ENCODE measurements at regions not wholly inside any gene's neighbourhood (a gene's known extent, or its start where the extent isn't known, plus 50 kb on each side); places are given as distances from the start of the nearest gene placed in this dataset.

- no peak for DNase-seq
These were observed 662.8 kb upstream of the CCDC54 start for GRCh38 chr3:106714400-106714799.

GRCh38 chr3:106715286-106715685 lies 662.0 kb upstream of the CCDC54 start:
- no peak for DNase-seq

DNA sequence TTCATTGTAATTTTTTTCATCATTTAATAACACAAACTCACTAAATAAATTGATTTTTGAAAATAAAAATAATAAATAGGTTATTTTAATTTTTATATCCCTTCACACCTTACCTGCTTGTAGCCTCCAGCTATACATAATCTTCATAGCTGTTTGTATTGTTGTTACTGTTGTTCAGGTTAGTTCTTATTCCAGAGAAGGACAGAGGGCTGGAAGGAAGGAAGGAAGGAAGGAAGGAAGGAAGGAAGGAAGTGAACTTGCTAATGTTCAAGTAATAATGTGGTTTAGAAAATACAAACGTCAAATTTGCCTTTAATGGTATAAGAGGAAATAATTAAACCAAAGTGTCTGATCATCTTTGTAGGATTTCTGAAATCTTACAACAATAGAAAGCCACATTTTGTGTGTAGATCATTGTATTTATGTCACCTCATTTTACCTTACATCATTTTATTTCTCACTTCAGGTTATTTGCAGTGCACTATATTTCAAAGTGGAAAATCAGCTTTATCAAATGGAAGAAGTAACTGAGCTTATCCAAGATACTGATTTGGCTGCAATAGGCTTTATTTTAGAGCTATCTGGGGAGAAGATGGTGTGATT lies 660.0 kb upstream of the CCDC54 start:
- no peak for DNase-seq

GRCh38 chr3:106719077-106719476 lies 658.2 kb upstream of the CCDC54 start:
- no peak for DNase-seq

GRCh38 chr3:106719583-106719982 lies 657.7 kb upstream of the CCDC54 start:
- DNase-seq: no peak

GRCh38 chr3:106720510-106720909 lies 656.7 kb upstream of the CCDC54 start:
- no peak for DNase-seq

DNA sequence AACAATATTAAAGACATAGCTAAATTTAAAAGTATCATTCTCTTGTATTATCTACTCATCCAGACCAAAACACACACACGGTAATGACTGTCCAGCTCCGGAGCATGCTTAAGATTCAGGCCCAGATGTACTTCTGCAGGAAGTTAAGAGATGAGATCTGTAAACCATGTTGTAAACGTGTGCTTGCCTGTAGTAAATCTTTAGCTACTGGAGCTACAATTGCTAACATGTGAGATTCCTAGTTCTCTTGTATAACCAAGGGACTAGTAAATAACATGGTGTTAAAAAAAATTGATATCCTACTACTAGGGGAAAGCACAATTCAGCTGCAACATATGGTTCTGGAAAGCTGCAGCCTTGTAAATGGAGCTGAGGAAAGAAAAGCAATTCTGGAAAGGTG lies 651.7 kb upstream of the CCDC54 start:
- DNase-seq: no peak

- no peak for DNase-seq
These were observed 648.7 kb upstream of the CCDC54 start for GRCh38 chr3:106728315-106729098.

GRCh38 chr3:106729481-106729880 lies 647.8 kb upstream of the CCDC54 start:
- DNase-seq: no peak

- DNase-seq: no peak
These were observed 646.0 kb upstream of the CCDC54 start for GRCh38 chr3:106731230-106731629.

DNA sequence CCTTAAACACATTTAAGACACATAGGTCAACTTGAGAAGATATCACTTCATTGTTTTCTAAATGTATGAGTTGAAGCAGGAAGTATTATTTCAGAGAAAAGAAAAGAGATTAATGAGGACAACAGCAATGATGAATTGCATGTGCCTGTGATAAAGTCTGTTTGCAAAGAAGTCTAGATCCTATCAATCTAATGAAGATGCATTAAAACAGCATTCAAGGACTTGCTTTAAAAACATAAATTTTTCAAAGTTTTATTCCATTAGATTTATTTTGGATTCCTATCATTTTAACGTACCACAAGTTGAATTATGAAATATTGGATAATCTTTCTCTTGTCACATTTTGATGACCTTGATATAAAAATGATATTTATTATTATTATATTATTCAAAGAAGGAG lies 642.5 kb upstream of the CCDC54 start:
- no peak for DNase-seq

GRCh38 chr3:106737265-106737664 lies 640.0 kb upstream of the CCDC54 start:
- DNase-seq: no peak

DNA sequence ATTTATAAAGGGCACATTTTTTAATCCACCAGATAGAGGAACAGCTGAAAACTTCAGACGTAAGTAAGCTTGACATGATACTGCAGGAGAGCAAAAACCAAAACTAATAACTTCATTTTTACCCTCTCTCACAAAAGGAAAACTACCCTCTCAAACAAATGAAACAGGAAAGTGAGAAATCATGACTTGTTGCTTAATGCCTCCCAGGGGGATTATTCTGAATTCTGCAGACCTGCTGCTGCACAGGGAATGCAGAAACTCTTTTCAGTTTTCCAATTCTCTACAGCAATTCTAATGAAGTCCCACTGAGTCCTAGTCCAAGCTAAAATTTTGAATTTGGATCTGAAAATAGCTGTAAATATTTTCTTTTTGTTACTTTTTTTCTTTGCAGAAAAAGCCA lies 637.1 kb upstream of the CCDC54 start:
- no peak for DNase-seq

GRCh38 chr3:106745344-106746168 lies 631.7 kb upstream of the CCDC54 start:
- DNase-seq: peak; percentile 18

DNA sequence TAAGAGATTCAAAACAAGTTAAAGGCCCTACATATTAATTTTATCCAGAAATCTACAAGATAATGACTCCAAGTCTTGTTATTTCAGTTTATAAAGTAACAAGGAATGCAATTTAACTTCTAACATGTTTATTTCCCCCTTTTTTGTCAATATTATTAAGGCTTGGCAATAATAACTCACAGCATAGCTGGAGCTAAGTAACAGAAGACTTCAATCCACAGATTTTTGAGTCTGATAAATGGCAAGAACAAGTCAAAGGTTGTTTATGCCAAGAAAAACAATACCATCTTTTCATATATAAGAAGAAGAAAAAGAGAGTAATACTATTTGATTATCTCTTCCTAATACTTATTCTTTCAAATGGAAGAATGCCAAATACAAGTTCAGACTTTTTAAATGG lies 631.0 kb upstream of the CCDC54 start:
- DNase-seq: no peak

DNA sequence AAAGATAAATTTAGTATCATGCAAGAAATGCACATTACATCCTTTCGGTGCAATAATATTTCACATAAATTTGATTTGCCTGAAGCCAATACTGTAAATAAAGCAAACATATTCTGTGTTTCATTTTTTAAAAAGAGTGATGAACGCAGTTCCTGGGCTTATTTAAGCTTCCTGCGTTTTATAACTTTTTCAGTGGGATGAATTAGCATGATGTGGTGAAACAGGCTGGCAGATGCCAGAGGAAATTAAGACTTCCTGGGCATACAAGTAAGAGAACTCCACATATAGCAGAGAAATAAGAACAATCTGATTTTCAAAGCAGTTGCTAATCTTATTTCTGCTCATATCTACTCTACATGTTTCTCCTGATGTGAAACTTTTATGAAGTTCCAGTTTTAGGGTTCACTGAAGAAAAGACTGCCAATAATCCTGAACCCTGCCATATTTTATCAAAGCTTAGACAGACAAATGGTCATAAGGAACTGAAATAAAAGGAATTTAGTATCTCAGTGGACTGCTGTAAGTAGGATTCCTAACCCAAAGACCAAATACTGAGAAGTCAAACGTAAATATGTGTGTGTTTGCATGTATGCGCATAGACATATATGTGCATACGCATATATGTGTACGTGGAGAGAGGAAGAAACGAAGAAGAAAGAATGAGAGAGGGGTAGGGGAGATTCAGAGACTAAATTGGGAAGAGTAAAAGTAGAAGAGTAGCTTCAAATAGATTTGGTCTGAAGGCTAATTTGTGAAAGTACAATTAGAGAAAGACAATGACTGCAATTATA lies 628.6 kb upstream of the CCDC54 start:
- DNase-seq: no peak

DNA sequence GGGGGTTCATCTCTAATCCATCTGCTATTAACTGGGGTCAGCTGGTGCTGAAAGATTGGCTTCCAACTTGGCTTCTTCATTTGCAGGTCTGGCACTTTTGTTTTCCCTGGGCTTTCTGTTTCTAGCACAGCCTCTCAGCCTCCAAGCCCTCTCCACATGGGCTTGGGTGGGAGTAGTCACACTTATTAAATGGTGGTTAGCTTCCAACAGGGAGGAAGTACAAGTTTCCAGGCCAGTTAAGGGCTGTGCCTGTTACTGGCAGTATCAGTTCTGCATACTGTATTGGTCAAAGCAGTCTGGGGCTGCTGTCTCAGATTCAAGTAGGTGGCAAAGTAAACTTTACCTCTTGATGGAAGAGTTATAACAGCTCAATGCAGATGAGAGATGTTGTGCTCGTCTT lies 627.1 kb upstream of the CCDC54 start:
- DNase-seq: no peak

GRCh38 chr3:106755336-106755735 lies 621.9 kb upstream of the CCDC54 start:
- DNase-seq: no peak

GRCh38 chr3:106756901-106757300 lies 620.3 kb upstream of the CCDC54 start:
- no peak for DNase-seq

- no peak for DNase-seq
These were observed 618.8 kb upstream of the CCDC54 start for GRCh38 chr3:106758459-106758858.

GRCh38 chr3:106759731-106760130 lies 617.5 kb upstream of the CCDC54 start:
- no peak for DNase-seq

- DNase-seq: no peak
These were observed 611.9 kb upstream of the CCDC54 start for GRCh38 chr3:106765342-106765741.

All from skin of body (tissue), 1 donor.